ENCODE measurements at regions not wholly inside any gene's neighbourhood (a gene's known extent, or its start where the extent isn't known, plus 50 kb on each side); places are given as distances from the start of the nearest gene placed in this dataset.

DNA sequence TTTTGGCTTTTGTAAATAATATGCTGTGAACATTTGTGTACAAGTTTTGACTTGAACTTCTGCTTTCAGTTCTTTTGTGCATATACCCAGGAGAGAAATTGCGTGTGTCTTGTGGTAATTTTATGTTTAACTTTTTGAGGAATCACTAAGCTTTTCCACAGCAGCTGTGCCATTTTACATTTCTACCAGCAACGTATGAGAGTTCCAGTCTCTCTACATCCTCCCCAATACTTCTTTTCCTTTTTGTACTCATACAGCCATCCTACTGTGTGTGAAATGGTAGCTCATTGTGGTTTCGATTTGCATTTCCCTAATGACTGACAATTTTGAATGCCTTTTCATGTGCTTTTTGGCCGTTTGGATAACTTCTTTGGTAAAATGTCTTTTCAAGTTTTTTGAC lies 66.3 kb upstream of the INHBA start:
- Mint-ChIP-seq H3K27me3 (no peaks in the 10 kb centered on the region), H3K4me1 (ENCODE audit: low read depth) (no peaks in the 10 kb centered on the region), H3K4me3 (no peak overlapping the region), H3K9me3 (no peaks in the 10 kb centered on the region), H3K27ac (no peak overlapping the region), H3K36me3 (ENCODE audit: low read depth) (no peaks in the 10 kb centered on the region)
- POLR2A ChIA-PET = no interaction called here
- ATAC-seq = no peak
- CTCF ChIA-PET = interaction anchor here (0.8 kb wide), 1 partner anchor 174 kb away, joined by 3 read pairs; no protein-coding TSS in a partner anchor
- TF ChIP-seq, protein P1, sequence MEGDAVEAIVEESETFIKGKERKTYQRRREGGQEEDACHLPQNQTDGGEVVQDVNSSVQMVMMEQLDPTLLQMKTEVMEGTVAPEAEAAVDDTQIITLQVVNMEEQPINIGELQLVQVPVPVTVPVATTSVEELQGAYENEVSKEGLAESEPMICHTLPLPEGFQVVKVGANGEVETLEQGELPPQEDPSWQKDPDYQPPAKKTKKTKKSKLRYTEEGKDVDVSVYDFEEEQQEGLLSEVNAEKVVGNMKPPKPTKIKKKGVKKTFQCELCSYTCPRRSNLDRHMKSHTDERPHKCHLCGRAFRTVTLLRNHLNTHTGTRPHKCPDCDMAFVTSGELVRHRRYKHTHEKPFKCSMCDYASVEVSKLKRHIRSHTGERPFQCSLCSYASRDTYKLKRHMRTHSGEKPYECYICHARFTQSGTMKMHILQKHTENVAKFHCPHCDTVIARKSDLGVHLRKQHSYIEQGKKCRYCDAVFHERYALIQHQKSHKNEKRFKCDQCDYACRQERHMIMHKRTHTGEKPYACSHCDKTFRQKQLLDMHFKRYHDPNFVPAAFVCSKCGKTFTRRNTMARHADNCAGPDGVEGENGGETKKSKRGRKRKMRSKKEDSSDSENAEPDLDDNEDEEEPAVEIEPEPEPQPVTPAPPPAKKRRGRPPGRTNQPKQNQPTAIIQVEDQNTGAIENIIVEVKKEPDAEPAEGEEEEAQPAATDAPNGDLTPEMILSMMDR (IDR thresholded peaks at IDR 0.05) = no peak
- intact Hi-C loops (cut with micrococcal nuclease) = no loop called here
- DNase-seq = no peak

DNA sequence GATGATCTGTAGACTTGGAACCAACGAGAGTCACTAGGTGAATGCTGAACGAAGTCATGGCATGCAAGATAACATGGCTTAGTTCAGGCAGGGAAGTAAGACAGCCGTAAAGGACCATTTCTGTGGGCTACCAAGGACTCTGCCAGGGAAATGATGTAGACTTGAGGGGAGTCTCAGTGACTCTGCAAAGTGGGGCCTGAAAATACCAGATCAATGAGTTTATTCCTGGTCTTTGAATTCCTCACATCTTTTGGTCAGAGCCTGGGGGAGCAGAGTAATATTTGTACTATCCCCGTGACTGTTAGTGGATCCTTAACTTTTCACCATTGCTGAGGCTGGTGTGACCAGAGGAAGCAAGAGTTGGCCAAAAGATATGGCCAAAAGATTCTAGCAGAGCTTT lies 60.7 kb upstream of the INHBA start:
- Mint-ChIP-seq H3K4me1 (ENCODE audit: low read depth) (peaks cover 3% of the 10 kb centered on the region), H3K36me3 (ENCODE audit: low read depth) (no peaks in the 10 kb centered on the region), H3K9me3 (no peaks in the 10 kb centered on the region), H3K4me3 (no peak overlapping the region), H3K27ac (no peak overlapping the region), H3K27me3 (no peaks in the 10 kb centered on the region)
- intact Hi-C loops (cut with micrococcal nuclease) = no loop called here
- CTCF ChIA-PET = no interaction called here
- POLR2A ChIA-PET = no interaction called here
- ATAC-seq (no peak), DNase-seq (no peak)
- TF ChIP-seq, protein P1 (IDR thresholded peaks at IDR 0.05) = no peak

DNA sequence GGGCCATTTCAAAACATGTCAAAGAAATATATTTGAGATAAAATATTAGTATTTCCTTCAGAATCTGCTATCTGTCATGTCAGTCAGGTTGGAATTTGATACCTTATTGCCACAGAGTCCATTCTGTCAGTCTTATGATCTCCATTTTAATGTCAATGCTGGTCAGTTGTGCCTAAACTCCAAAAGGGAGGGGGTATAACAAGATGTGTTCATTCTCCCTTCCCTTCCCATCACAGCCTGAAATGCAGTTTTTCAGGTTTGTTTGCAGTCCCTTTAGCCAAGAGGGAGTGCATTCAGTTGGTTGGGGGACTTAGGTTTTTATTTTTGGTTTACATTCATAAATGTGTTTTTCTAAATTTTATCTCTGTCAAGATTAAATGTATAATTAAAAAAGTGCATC lies 59.8 kb upstream of the INHBA start:
- Mint-ChIP-seq H3K4me1 (ENCODE audit: low read depth) (peaks cover 3% of the 10 kb centered on the region), H3K36me3 (ENCODE audit: low read depth) (no peaks in the 10 kb centered on the region), H3K27me3 (no peaks in the 10 kb centered on the region), H3K9me3 (no peaks in the 10 kb centered on the region), H3K27ac (no peak overlapping the region), H3K4me3 (no peak overlapping the region)
- intact Hi-C loops (cut with micrococcal nuclease) = no loop called here
- DNase-seq (no peak), ATAC-seq (no peak)
- TF ChIP-seq, protein P1 (IDR thresholded peaks at IDR 0.05) = no peak
- ChIA-PET CTCF (no interaction called here), POLR2A (no interaction called here)

GRCh38 chr7:41760293-41760692 lies 57.4 kb upstream of the INHBA start:
- Mint-ChIP-seq H3K36me3 (ENCODE audit: low read depth) (no peaks in the 10 kb centered on the region), H3K4me3 (no peak overlapping the region), H3K9me3 (peaks cover 6% of the 10 kb centered on the region), H3K27me3 (no peaks in the 10 kb centered on the region), H3K4me1 (ENCODE audit: low read depth) (peaks cover 3% of the 10 kb centered on the region), H3K27ac (no peak overlapping the region)
- intact Hi-C loops (cut with micrococcal nuclease) = no loop called here
- ChIA-PET POLR2A (no interaction called here), CTCF (no interaction called here)
- ATAC-seq (no peak), DNase-seq (no peak)
- TF ChIP-seq, protein P1 (IDR thresholded peaks at IDR 0.05) = no peak

DNA sequence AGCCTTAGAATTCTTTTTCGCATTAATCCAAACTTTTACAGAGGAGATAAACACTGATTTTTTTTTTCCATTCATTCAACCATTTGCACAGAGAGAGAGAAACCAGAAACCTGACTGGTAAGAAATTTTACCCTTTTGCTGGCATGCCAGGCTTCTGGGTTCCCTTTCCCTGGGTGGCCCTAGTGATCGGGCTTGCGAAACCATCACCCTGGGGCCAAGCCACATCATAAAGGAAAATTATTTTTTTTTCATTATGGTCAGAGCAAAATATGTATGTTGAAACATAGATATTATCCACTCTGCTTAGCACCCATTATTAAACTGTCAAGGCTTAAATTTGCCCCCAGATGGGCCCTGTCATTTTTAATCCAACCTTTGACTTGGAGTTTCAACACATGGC lies 55.4 kb upstream of the INHBA start:
- peaks cover 10% of the 10 kb centered on the region for H3K9me3 Mint-ChIP-seq
- H3K4me1 Mint-ChIP-seq (ENCODE audit: low read depth) = peaks cover 3% of the 10 kb centered on the region
- H3K4me3 Mint-ChIP-seq = no peak overlapping the region
- intact Hi-C loops (cut with micrococcal nuclease) = no loop called here
- TF ChIP-seq, protein P1 (IDR thresholded peaks at IDR 0.05) = no peak
- no peaks in the 10 kb centered on the region for H3K27me3 Mint-ChIP-seq
- ChIA-PET CTCF (interaction anchor here (0.6 to 0.7 kb wide), 2 partner anchors 606 to 1504 kb away, joined by 3 read pairs; no protein-coding TSS in a partner anchor), POLR2A (no interaction called here)
- H3K36me3 Mint-ChIP-seq (ENCODE audit: low read depth) = no peaks in the 10 kb centered on the region
- ATAC-seq = no peak
- no peak for DNase-seq
- no peak overlapping the region for H3K27ac Mint-ChIP-seq

Measured in activated CD8-positive, alpha-beta T cell treated with anti-CD3 and anti-CD28 coated beads for 36 hours (primary cell).